MCF 10A (cell line): ENCODE measurements at regions not wholly inside any gene's neighbourhood (a gene's known extent, or its start where the extent isn't known, plus 50 kb on each side); places are given as distances from the start of the nearest gene placed in this dataset.

ENCODE experiments used
- BruUV-seq: library from RNA; stranded (reverse); fragments of 400-500 nt; replicated peaks from 2 replicates; lab custom pipeline; 2021; lab: Mats Ljungman, UMichigan
- CTCF ChIA-PET: fragments of 300-600 bp; sonication (Branson Sonifier 250); formaldehyde crosslinking; extraction: SDS; loops from one replicate; lab custom pipeline; 2021; ENCODE audit warnings: antibody characterized with exemption, inconsistent platforms; lab: Yijun Ruan, JAX
- POLR2A ChIA-PET: fragments of 300-600, 350-650 bp; sonication (Branson Sonifier 250); formaldehyde crosslinking; extraction: SDS; loops from one replicate; lab custom pipeline; 2020; ENCODE audit warnings: antibody characterized with exemption, inconsistent platforms; lab: Yijun Ruan, JAX
- DNase-seq: peaks from one replicate; pipeline ENCODE4 v3.0.0-alpha.2; 2018; ENCODE audit not compliant: unreplicated experiment
- H3K27ac Mint-ChIP-seq: one replicate; pipeline ENCODE4 v1.8.0; 2022; ENCODE audit warnings: mild to moderate bottlenecking, low read depth, mixed read lengths; ENCODE audit not compliant: unreplicated experiment
- H3K27me3 Mint-ChIP-seq: one replicate; pipeline ENCODE4 v1.8.0; 2022; ENCODE audit warnings: mixed read lengths; ENCODE audit not compliant: insufficient read depth, unreplicated experiment
- H3K36me3 Mint-ChIP-seq: one replicate; pipeline ENCODE4 v1.8.0; 2022; ENCODE audit warnings: mild to moderate bottlenecking, moderate library complexity, mixed read lengths; ENCODE audit not compliant: insufficient read depth, unreplicated experiment
- H3K4me1 Mint-ChIP-seq: one replicate; pipeline ENCODE4 v1.8.0; 2022; ENCODE audit warnings: mixed read lengths; ENCODE audit not compliant: insufficient read depth, unreplicated experiment
- H3K4me3 Mint-ChIP-seq: one replicate; pipeline ENCODE4 v1.8.0; 2022; ENCODE audit warnings: mild to moderate bottlenecking, moderate library complexity, mixed read lengths; ENCODE audit not compliant: unreplicated experiment
- H3K9me3 Mint-ChIP-seq: one replicate; pipeline ENCODE4 v1.8.0; 2022; ENCODE audit warnings: mixed read lengths; ENCODE audit not compliant: unreplicated experiment
- intact Hi-C: fragments of 100-400 bp; cut with micrococcal nuclease; formaldehyde crosslinking; loops from 2 replicates; pipeline ENCODE4 v1.14.1; 2022
- TF ChIP-seq, protein P1 (sequence below): fragments of 200-600 bp; IDR thresholded peaks from one replicate; pipeline ENCODE4 v1.8.0; 2022; ENCODE audit warnings: antibody characterized with exemption, mild to moderate bottlenecking; ENCODE audit not compliant: unreplicated experiment

DNA sequence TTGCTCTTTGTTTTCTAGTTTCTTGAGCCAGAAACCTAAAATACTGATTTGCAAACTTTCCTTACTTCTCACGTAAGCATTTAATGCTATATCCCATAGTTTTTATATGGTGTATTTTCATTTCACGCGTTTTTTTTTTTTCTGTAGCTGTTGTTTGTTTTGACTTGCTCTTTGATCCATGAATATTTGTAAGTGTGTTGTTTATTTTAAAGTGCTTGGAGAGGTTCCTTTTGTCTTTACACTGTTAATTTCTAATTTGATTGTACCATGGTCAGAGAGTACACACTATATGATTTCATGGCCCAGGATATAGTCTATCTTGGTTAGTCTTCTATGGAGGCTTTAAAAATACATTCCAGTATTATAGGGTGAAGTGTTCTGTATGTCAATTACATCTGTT lies 84.8 kb upstream of the RNF217 start:
- BruUV-seq = no TSS peak
- intact Hi-C loops = no loop called here
- no peak overlapping the region for H3K4me3 Mint-ChIP-seq
- H3K27me3 Mint-ChIP-seq = no peaks in the 10 kb centered on the region
- DNase-seq = no peak
- peaks cover 14% of the 10 kb centered on the region for H3K4me1 Mint-ChIP-seq
- ChIA-PET CTCF (interaction anchor here (1.8 to 5.1 kb wide), 2 partner anchors 236 to 247 kb away, joined by 5 to 35 read pairs; no protein-coding TSS in a partner anchor), POLR2A (interaction anchor here (0.8 kb wide), 1 partner anchor 424 kb away, joined by 3 read pairs; the partner anchor contains the start of gene HDDC2)
- no peaks in the 10 kb centered on the region for H3K9me3 Mint-ChIP-seq
- H3K36me3 Mint-ChIP-seq = no peaks in the 10 kb centered on the region
- TF ChIP-seq, protein P1, sequence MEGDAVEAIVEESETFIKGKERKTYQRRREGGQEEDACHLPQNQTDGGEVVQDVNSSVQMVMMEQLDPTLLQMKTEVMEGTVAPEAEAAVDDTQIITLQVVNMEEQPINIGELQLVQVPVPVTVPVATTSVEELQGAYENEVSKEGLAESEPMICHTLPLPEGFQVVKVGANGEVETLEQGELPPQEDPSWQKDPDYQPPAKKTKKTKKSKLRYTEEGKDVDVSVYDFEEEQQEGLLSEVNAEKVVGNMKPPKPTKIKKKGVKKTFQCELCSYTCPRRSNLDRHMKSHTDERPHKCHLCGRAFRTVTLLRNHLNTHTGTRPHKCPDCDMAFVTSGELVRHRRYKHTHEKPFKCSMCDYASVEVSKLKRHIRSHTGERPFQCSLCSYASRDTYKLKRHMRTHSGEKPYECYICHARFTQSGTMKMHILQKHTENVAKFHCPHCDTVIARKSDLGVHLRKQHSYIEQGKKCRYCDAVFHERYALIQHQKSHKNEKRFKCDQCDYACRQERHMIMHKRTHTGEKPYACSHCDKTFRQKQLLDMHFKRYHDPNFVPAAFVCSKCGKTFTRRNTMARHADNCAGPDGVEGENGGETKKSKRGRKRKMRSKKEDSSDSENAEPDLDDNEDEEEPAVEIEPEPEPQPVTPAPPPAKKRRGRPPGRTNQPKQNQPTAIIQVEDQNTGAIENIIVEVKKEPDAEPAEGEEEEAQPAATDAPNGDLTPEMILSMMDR = no peak
- H3K27ac Mint-ChIP-seq = no peak overlapping the region

DNA sequence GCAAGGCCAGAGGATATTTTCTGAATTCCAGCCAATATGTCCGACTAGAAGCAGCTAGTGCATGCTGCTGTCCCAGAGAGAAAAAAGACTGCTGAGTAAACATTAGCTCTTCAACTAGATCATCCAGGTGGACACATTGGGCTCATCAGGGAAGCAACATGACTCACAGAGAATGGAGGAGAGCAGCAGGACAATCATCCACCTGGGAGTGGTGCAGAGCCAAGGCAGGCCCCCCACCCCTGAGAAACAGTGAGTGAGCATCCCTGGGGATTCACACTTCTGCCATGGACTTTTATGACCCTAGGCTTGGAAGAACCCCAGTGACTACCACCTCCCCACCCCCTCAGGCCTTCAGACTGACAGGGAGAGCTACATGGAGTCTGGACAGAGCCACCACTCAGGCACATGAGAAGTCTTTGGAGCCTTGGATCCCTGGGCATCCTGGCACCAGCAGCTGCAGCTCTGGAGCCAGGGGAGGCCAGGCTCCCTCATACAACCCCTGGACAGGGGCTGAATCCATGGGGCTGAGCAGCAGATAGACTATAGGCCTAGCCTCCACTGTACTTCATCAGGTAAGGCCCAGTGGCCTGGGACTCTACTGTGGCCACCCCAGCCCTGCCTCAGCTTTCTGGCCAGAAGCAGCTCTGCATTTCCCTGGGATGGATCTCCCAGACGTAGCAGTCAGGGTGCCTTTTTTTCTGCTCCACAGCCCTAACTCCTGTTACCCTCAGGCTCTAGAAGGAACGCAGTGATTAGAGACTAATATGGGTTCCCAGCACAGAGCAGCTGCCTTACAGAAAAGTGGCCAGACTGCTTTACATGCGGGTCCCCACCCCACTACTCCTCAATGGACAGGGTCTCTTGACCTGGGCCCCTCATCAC lies 82.9 kb upstream of the RNF217 start:
- no peak for DNase-seq
- H3K36me3 Mint-ChIP-seq = no peaks in the 10 kb centered on the region
- POLR2A ChIA-PET = interaction anchor here (0.9 kb wide), 1 partner anchor 235 kb away, joined by 3 read pairs; no protein-coding TSS in a partner anchor
- intact Hi-C loops = no loop called here
- TF ChIP-seq, protein P1 = no peak
- no TSS peak for BruUV-seq
- no peak overlapping the region for H3K4me3 Mint-ChIP-seq
- no peaks in the 10 kb centered on the region for H3K9me3 Mint-ChIP-seq
- H3K4me1 Mint-ChIP-seq = peaks cover 25% of the 10 kb centered on the region
- H3K27me3 Mint-ChIP-seq = no peaks in the 10 kb centered on the region
- CTCF ChIA-PET = interaction anchor here (0.5 to 5.1 kb wide), 7 partner anchors 72 to 333 kb away, joined by 3 to 35 read pairs (median 3); no protein-coding TSS in a partner anchor
- no peak overlapping the region for H3K27ac Mint-ChIP-seq

DNA sequence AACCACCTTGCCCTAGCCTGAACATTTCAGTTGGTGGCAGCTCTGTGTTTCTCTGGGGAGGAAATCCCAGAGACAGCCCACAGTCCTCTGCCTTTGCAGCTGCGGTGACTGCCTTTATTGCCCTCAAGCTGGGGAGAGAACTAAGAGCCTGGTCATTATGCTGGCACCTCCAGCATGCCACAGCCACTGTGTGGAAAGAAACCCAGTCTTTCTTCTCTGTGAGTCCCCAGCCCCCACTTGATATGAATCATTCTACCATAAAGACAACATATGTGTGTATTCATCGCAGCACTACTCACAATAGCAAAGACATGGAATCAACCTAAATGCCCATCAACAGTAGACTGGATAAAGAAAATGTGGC lies 82.3 kb upstream of the RNF217 start:
- H3K36me3 Mint-ChIP-seq = no peaks in the 10 kb centered on the region
- TF ChIP-seq, protein P1 = no peak
- no peak overlapping the region for H3K4me3 Mint-ChIP-seq
- intact Hi-C loops = no loop called here
- ChIA-PET POLR2A (interaction anchor here (0.8 to 0.9 kb wide), 2 partner anchors 82 to 234 kb away, joined by 3 read pairs; no protein-coding TSS in a partner anchor), CTCF (interaction anchor here (5.1 kb wide), 1 partner anchor 234 kb away, joined by 35 read pairs; no protein-coding TSS in a partner anchor)
- no TSS peak for BruUV-seq
- H3K27ac Mint-ChIP-seq = no peak overlapping the region
- H3K9me3 Mint-ChIP-seq = no peaks in the 10 kb centered on the region
- H3K4me1 Mint-ChIP-seq = peaks cover 25% of the 10 kb centered on the region
- no peak for DNase-seq
- H3K27me3 Mint-ChIP-seq = no peaks in the 10 kb centered on the region
